Right lobe of liver (tissue), 4 donors: ENCODE measurements at regions not wholly inside any gene's neighbourhood (a gene's known extent, or its start where the extent isn't known, plus 50 kb on each side); places are given as distances from the start of the nearest gene placed in this dataset.

Source experiments
- POLR2A ChIP-seq: fragments of 450-650 bp; IDR thresholded peaks from one replicate; pipeline ENCODE4 v1.6.1; 2017; ENCODE audit warnings: antibody characterized with exemption, mild to moderate bottlenecking
- TF ChIP-seq, protein P1 (sequence below), 4 donors: fragments of 200-600 bp in 3 of 4; fragments of 450-650 bp in 1 of 4; IDR thresholded peaks; one replicate each; pipeline versions ENCODE4 v1.5.1 to v1.8.0; 2016 to 2022; ENCODE audit warnings: antibody characterized with exemption in 4 of 4, mild to moderate bottlenecking in 2 of 4
- donor health status: DM: no; HTN: no; CAD: no.
- donor health status: DM: no; HTN: no; CAD: no.
- donor health status: DM: no; HTN: yes; CAD: no.

DNA sequence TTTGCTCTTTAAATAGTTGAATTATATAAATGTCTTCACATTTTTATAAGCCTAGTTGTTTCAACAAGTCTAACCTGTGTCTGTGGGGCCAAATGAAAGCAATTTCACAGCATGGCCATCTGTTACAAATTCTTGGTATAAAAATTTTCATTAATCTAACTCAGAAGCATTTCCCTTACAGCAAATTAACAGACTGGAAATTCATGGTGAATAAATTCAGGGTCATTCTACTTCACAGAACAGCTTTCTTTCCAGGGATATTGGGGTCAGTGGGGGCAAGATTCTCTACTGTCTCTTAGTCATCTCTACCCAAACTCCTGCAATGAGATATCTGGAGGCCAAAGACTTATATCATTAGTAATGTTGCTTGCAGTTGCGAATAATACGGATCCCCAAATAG, 352.1 kb downstream of the MMUT start:
- TF ChIP-seq, protein P1, sequence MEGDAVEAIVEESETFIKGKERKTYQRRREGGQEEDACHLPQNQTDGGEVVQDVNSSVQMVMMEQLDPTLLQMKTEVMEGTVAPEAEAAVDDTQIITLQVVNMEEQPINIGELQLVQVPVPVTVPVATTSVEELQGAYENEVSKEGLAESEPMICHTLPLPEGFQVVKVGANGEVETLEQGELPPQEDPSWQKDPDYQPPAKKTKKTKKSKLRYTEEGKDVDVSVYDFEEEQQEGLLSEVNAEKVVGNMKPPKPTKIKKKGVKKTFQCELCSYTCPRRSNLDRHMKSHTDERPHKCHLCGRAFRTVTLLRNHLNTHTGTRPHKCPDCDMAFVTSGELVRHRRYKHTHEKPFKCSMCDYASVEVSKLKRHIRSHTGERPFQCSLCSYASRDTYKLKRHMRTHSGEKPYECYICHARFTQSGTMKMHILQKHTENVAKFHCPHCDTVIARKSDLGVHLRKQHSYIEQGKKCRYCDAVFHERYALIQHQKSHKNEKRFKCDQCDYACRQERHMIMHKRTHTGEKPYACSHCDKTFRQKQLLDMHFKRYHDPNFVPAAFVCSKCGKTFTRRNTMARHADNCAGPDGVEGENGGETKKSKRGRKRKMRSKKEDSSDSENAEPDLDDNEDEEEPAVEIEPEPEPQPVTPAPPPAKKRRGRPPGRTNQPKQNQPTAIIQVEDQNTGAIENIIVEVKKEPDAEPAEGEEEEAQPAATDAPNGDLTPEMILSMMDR (IDR thresholded peaks at IDR 0.05), result no peak
- no peak for TF ChIP-seq POLR2A
